SK-N-SH treated with all-trans-retinoic acid at 6 μM for 48 hours (cell line): ENCODE measurements at regions not wholly inside any gene's neighbourhood (a gene's known extent, or its start where the extent isn't known, plus 50 kb on each side); places are given as distances from the start of the nearest gene placed in this dataset.

Source experiments
- ATAC-seq: fragments of 200-7000 bp; cut with Tn5 transposase; 3 replicates; pipeline ENCODE4 v1.9.1; 2020; ENCODE audit warnings: mild to moderate bottlenecking, moderate library complexity
- ARNTL ChIP-seq: fragments of 450-650 bp; formaldehyde crosslinking; IDR thresholded peaks from 2 replicates; pipeline ENCODE4 v1.5.0; 2020; ENCODE audit warnings: low read depth, mild to moderate bottlenecking, moderate library complexity, borderline replicate concordance
- CREB5 ChIP-seq: fragments of 250-450 bp; sonication (Bioruptor Pico); IDR thresholded peaks from 2 replicates; pipeline ENCODE4 v1.5.1; 2020; ENCODE audit warnings: low read depth, mild to moderate bottlenecking, moderate library complexity
- CSDC2 ChIP-seq: fragments of 250-450 bp; sonication (Bioruptor Pico); IDR thresholded peaks from 2 replicates; pipeline ENCODE4 v1.5.0; 2020; ENCODE audit warnings: mild to moderate bottlenecking, moderate library complexity
- CSRNP3 ChIP-seq: fragments of 250-450 bp; sonication (Bioruptor Pico); IDR thresholded peaks from 2 replicates; pipeline ENCODE4 v1.5.1; 2021; ENCODE audit warnings: mild to moderate bottlenecking, moderate library complexity
- ESRRG ChIP-seq: fragments of 250-450 bp; sonication (Bioruptor Pico); IDR thresholded peaks from 2 replicates; pipeline ENCODE4 v1.6.1; 2021; ENCODE audit warnings: mild to moderate bottlenecking
- GLIS3 ChIP-seq: fragments of 250-450 bp; sonication (Bioruptor Pico); IDR thresholded peaks from 2 replicates; pipeline ENCODE4 v1.5.0; 2020; ENCODE audit warnings: mild to moderate bottlenecking, moderate library complexity
- OSR1 ChIP-seq: fragments of 250-450 bp; sonication (Bioruptor Pico); IDR thresholded peaks from 2 replicates; pipeline ENCODE4 v1.8.0; 2022; ENCODE audit warnings: moderate library complexity, mild to moderate bottlenecking, inconsistent platforms
- PATZ1 ChIP-seq: fragments of 250-450 bp; sonication (Bioruptor Pico); IDR thresholded peaks from 2 replicates; pipeline ENCODE4 v1.8.0; 2020; ENCODE audit warnings: mild to moderate bottlenecking, moderate library complexity, borderline replicate concordance
- POU6F1 ChIP-seq: fragments of 250-450 bp; sonication (Bioruptor Pico); IDR thresholded peaks from 2 replicates; pipeline ENCODE4 v1.8.0; 2021; ENCODE audit warnings: low read depth, mild to moderate bottlenecking, moderate library complexity, borderline replicate concordance
- PPARA ChIP-seq: fragments of 250-450 bp; sonication (Bioruptor Pico); IDR thresholded peaks from 2 replicates; pipeline ENCODE4 v1.5.0; 2020; ENCODE audit warnings: mild to moderate bottlenecking, borderline replicate concordance
- RARB ChIP-seq: fragments of 250-450 bp; sonication (Bioruptor Pico); IDR thresholded peaks from 2 replicates; pipeline ENCODE4 v1.8.0; 2021; ENCODE audit warnings: mild to moderate bottlenecking, moderate library complexity
- SNAI2 ChIP-seq: fragments of 250-450 bp; sonication (Bioruptor Pico); IDR thresholded peaks from 2 replicates; pipeline ENCODE4 v1.5.0; 2020; ENCODE audit warnings: mild to moderate bottlenecking, moderate library complexity
- ZFP3 ChIP-seq: fragments of 250-450 bp; sonication (Bioruptor Pico); IDR thresholded peaks from 2 replicates; pipeline ENCODE4 v1.5.0; 2020; ENCODE audit warnings: mild to moderate bottlenecking, moderate library complexity
- ZFP30 ChIP-seq: fragments of 450-650 bp; formaldehyde crosslinking; IDR thresholded peaks from 2 replicates; pipeline ENCODE4 v1.5.0; 2022; ENCODE audit warnings: mild to moderate bottlenecking, moderate library complexity
- ZNF70 ChIP-seq: fragments of 450-650 bp; formaldehyde crosslinking; IDR thresholded peaks from 2 replicates; pipeline ENCODE4 v1.5.0; 2020; ENCODE audit warnings: mild to moderate bottlenecking, moderate library complexity

GRCh38 chr15:38059665-38060064 is 125.2 kb downstream of the TMCO5A start:
- ATAC-seq: peak; percentile 58
- no peak for TF ChIP-seq PATZ1
- no peak for TF ChIP-seq POU6F1 (CRISPR knock-in tag)
- TF ChIP-seq GLIS3 (CRISPR knock-in tag): no peak
- no peak for TF ChIP-seq ARNTL (CRISPR knock-in tag)
- TF ChIP-seq CSRNP3 (CRISPR knock-in tag): no peak
- TF ChIP-seq CREB5 (CRISPR knock-in tag): no peak
- no peak for TF ChIP-seq CSDC2
- TF ChIP-seq ZFP3 (CRISPR knock-in tag): no peak

- TF ChIP-seq OSR1 (CRISPR knock-in tag): no peak
- no peak for TF ChIP-seq ZFP30
- no peak for TF ChIP-seq RARB (CRISPR knock-in tag)
- no peak for TF ChIP-seq PPARA (CRISPR knock-in tag)
- no peak for TF ChIP-seq CSRNP3 (CRISPR knock-in tag)
- TF ChIP-seq, all 23 proteins: peak for 0
- ATAC-seq: peak; percentile 24
These were observed 127.6 kb downstream of the TMCO5A start for GRCh38 chr15:38061856-38062649.

- TF ChIP-seq GLIS3 (CRISPR knock-in tag) (no peak), SNAI2 (CRISPR knock-in tag) (no peak), ZNF70 (no peak), ZFP3 (CRISPR knock-in tag) (no peak), PPARA (CRISPR knock-in tag) (no peak), ZFP30 (no peak), POU6F1 (CRISPR knock-in tag) (no peak)
- peak; percentile 89 for ATAC-seq
These were observed 128.3 kb downstream of the TMCO5A start for GRCh38 chr15:38062696-38063095.

- no peak for TF ChIP-seq ESRRG (CRISPR knock-in tag)
- TF ChIP-seq RARB (CRISPR knock-in tag): no peak
- TF ChIP-seq CSDC2: no peak
- no peak for TF ChIP-seq ARNTL (CRISPR knock-in tag)
These were observed 131.4 kb downstream of the TMCO5A start for GRCh38 chr15:38065721-38066345.

More at GRCh38 chr15:38065721-38066345, 131.4 kb downstream of the TMCO5A start:
- ATAC-seq: no peak
